ENCODE measurements at regions not wholly inside any gene's neighbourhood (a gene's known extent, or its start where the extent isn't known, plus 50 kb on each side); places are given as distances from the start of the nearest gene placed in this dataset.

DNA sequence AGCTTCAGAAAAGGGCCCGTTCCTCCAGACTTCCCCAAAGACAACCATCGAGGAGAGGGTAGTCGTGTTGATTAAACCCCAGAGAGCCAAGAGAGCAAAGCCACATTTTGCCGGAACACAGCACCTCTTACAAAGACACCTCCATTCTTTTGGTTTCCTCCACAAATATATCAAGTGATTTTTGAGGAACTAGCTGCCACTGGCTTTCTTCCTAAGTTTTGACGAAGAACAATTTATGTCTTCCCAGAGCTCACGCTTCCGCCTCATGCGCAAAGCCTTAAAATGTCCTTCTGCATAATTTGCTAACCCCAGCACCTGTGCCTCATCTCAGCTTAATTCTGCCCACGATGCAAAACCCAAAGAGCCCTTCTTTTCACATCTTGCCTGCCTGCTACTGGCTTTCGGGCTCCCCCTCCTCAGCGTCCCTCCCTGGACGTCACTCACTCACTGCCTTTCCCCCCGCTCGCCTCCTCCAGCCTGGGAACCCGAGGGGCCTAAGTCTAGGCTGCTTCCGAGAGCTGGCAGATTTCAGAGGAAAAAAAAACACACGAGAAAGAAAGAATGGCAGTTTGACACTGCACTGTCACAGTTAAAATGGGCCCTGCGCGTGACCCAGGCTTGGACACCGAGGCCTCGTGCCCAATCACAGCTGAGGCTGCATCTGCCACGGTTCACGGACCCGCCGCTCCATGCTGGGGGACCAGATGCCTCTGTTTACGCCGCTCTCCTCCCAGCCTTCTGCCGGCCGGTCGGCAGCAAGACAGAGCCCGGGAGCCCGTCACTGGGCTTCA lies 77.6 kb upstream of the IFNAR2 start:
- Mint-ChIP-seq H3K27ac (no peak overlapping the region), H3K4me3 (no peak overlapping the region), H3K27me3 (peaks cover 31 to 54% of the 10 kb centered on the region in 2 donors), H3K9me3 (no peaks in the 10 kb centered on the region), H3K4me1 (peaks cover 4 to 12% (median 4%) of the 10 kb centered on the region in 3 donors), H3K36me3 (no peaks in the 10 kb centered on the region)
- WGBS (ENCODE audit: insufficient coverage) = 47% methylated on average over 27 of the region's 32 CpGs
- ATAC-seq (replicated peaks in 1 of 4) (no peak), DNase-seq (no peak)
- CTCF ChIA-PET = no interaction called here
- peaks cover 0 to 5% of the 10 kb centered on the region in 2 experiments for H3K4me1 ChIP-seq (ENCODE audit: control insufficient read depth in 1 of 2, extremely low read depth in 1 of 2, insufficient read depth in 2 of 2, low read length in 2 of 2)
- H3K4me3 ChIP-seq (ENCODE audit: control insufficient read depth in 1 of 2, extremely low read depth in 1 of 2, low read length in 1 of 2) = no peak overlapping the region
- POLR2A ChIA-PET = no interaction called here
- peaks cover 0 to 29% of the 10 kb centered on the region in 2 experiments for H3K27me3 ChIP-seq (replicated peaks in 1 of 2; ENCODE audit: control insufficient read depth in 2 of 2, extremely low read depth in 1 of 2, insufficient read depth in 2 of 2, low read length in 1 of 2)
- no peak overlapping the region for H3K27ac ChIP-seq (ENCODE audit: low read length)
- H3K9me3 ChIP-seq = no peaks in the 10 kb centered on the region
- H3K36me3 ChIP-seq (ENCODE audit: control insufficient read depth in 2 of 2, extremely low read depth in 1 of 2, insufficient read depth in 1 of 2, low read length in 1 of 2) = no peaks in the 10 kb centered on the region

DNA sequence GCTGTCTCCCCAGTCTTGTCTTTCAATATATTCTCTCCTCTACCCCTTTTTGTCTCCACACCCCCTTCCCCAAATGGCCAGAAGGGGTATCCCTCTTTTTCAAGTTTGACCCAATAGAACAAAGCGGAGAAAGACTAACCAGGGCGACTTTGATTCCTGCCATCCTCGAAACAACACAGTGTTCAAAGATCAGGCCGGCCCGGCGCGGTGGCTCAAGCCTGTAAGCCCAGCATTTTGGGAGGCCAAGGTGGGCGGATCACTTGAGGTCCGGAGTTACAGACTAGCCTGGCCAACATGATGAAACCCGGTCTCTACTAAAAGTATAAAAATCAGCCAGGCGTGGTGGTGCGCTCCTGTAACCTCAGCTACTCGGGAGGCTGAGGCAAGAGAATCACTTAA lies 77.0 kb upstream of the IFNAR2 start:
- H3K27me3 ChIP-seq (replicated peaks in 1 of 2; ENCODE audit: control insufficient read depth in 2 of 2, extremely low read depth in 1 of 2, insufficient read depth in 2 of 2, low read length in 1 of 2) = peaks cover 0 to 31% of the 10 kb centered on the region in 2 experiments
- H3K36me3 Mint-ChIP-seq = no peaks in the 10 kb centered on the region
- ChIA-PET CTCF (no interaction called here), POLR2A (no interaction called here)
- ATAC-seq (replicated peaks in 1 of 4) (no peak), DNase-seq (no peak)
- H3K4me3 ChIP-seq (ENCODE audit: control insufficient read depth in 1 of 2, extremely low read depth in 1 of 2, low read length in 1 of 2) = no peak overlapping the region
- H3K9me3 Mint-ChIP-seq = no peaks in the 10 kb centered on the region
- no peak overlapping the region for H3K27ac ChIP-seq (ENCODE audit: low read length)
- H3K4me1 ChIP-seq (ENCODE audit: control insufficient read depth in 1 of 2, extremely low read depth in 1 of 2, insufficient read depth in 2 of 2, low read length in 2 of 2) = peaks cover 0 to 5% of the 10 kb centered on the region in 2 experiments
- 93% methylated on average over 12 of the region's 13 CpGs for WGBS (ENCODE audit: insufficient coverage)
- H3K4me1 Mint-ChIP-seq = peaks cover 4 to 12% (median 4%) of the 10 kb centered on the region in 3 donors
- H3K4me3 Mint-ChIP-seq = no peak overlapping the region
- no peaks in the 10 kb centered on the region for H3K36me3 ChIP-seq (ENCODE audit: control insufficient read depth in 2 of 2, extremely low read depth in 1 of 2, insufficient read depth in 1 of 2, low read length in 1 of 2)
- H3K9me3 ChIP-seq = no peaks in the 10 kb centered on the region
- H3K27me3 Mint-ChIP-seq = peaks cover 32 to 56% of the 10 kb centered on the region in 2 donors
- H3K27ac Mint-ChIP-seq = no peak overlapping the region

DNA sequence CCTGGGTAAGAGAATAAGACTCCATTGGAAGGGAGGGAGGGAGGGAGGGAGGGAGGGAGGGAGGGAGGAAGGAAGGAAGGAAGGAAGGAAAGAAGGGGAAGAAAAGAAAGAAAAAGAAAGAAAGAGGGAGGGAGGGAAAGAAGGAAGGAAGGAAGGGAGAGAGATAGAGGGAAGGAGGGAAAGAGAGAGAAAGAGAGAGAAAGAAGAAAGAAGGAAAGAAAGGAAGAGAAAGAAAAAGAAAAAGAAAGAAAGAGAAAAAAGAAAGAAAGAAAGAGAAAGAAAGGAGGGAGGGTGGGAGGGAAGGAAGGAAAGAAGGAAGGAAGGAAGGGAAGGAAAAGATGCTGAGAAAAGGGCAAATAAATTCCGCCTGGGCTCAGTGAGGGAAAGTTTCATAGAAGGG lies 74.7 kb upstream of the IFNAR2 start:
- H3K36me3 Mint-ChIP-seq = peaks cover 5% of the 10 kb centered on the region
- ATAC-seq (replicated peaks in 1 of 4) = no peak
- H3K27me3 Mint-ChIP-seq = peaks cover 41 to 65% of the 10 kb centered on the region in 2 donors
- H3K9me3 Mint-ChIP-seq = peaks cover 0 to 18% (median 9%) of the 10 kb centered on the region in 3 donors
- H3K4me1 ChIP-seq (ENCODE audit: control insufficient read depth in 1 of 2, extremely low read depth in 1 of 2, insufficient read depth in 2 of 2, low read length in 2 of 2) = peaks cover 0 to 5% of the 10 kb centered on the region in 2 experiments
- H3K27ac ChIP-seq (ENCODE audit: low read length) = no peak overlapping the region
- DNase-seq = no peak
- CTCF ChIA-PET = interaction anchor here in 1 of 2 donors (0.7 kb wide), 1 partner anchor 234 kb away, joined by 5 read pairs; no protein-coding TSS in a partner anchor
- peaks cover 4 to 12% (median 4%) of the 10 kb centered on the region in 3 donors for H3K4me1 Mint-ChIP-seq
- H3K4me3 ChIP-seq (ENCODE audit: control insufficient read depth in 1 of 2, extremely low read depth in 1 of 2, low read length in 1 of 2) = no peak overlapping the region
- no CpG with 5 or more reads among the region's 1 CpG for WGBS (ENCODE audit: insufficient coverage)
- no peak overlapping the region for H3K4me3 Mint-ChIP-seq
- H3K36me3 ChIP-seq (ENCODE audit: control insufficient read depth in 2 of 2, extremely low read depth in 1 of 2, insufficient read depth in 1 of 2, low read length in 1 of 2) = no peaks in the 10 kb centered on the region
- H3K27ac Mint-ChIP-seq = no peak overlapping the region
- H3K9me3 ChIP-seq = no peaks in the 10 kb centered on the region
- H3K27me3 ChIP-seq (replicated peaks in 1 of 2; ENCODE audit: control insufficient read depth in 2 of 2, extremely low read depth in 1 of 2, insufficient read depth in 2 of 2, low read length in 1 of 2) = peaks cover 0 to 31% of the 10 kb centered on the region in 2 experiments
- POLR2A ChIA-PET = interaction anchor here in 1 of 2 donors (0.8 kb wide), 1 partner anchor 385 kb away, joined by 3 read pairs; no protein-coding TSS in a partner anchor

DNA sequence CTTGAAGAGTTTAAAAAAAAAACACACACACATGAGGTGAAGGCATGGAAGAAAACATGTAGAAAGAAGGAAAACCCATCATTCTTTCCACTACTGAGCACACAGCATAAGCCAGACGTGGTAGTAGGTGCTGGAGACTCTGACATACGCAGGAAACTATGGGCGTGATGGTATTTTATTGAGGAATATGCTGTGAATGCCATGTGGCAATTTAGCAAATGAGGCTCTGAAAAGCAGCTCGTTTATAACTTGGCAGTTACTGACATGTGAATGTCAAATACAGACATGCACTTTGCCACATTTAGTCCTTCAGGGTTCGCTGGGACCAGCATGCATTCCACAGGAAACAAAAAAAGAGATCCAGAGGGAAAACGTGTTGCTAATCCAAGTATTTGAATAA lies 74.3 kb upstream of the IFNAR2 start:
- H3K9me3 ChIP-seq = no peaks in the 10 kb centered on the region

DNA sequence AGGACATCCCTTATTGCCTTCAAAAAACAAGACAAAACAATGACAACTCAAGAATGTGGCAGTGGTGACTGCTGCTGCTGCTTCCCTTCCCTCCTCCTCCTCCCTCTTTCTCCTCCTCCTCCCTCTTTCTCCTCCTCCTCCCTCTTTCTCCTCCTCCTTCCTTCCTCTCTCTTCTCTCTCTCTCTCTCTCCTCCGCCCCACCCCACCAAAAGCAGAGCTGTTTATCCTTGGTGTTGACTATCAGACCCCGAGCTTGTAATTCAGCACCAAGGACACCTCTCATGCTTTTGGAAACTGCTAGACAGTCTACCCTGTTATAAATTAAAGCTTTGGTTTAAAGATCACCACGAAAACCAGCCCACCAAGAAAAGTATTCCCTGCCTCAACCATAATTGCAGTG lies 72.4 kb upstream of the IFNAR2 start:
- peaks cover 0 to 6% (median under 1%) of the 10 kb centered on the region in 3 donors for H3K4me1 Mint-ChIP-seq
- DNase-seq (no peak), ATAC-seq (replicated peaks in 1 of 4) (no peak)
- 9% methylated on average over 2 of the region's 3 CpGs for WGBS (ENCODE audit: insufficient coverage)
- Histone ChIP-seq H3K27me3 (replicated peaks in 1 of 2; ENCODE audit: control insufficient read depth in 2 of 2, extremely low read depth in 1 of 2, insufficient read depth in 2 of 2, low read length in 1 of 2) (peaks cover 0 to 23% of the 10 kb centered on the region in 2 experiments), H3K27ac (ENCODE audit: low read length) (no peak overlapping the region), H3K36me3 (ENCODE audit: control insufficient read depth in 2 of 2, extremely low read depth in 1 of 2, insufficient read depth in 1 of 2, low read length in 1 of 2) (no peaks in the 10 kb centered on the region), H3K4me3 (ENCODE audit: control insufficient read depth in 1 of 2, extremely low read depth in 1 of 2, low read length in 1 of 2) (no peak overlapping the region), H3K9me3 (no peaks in the 10 kb centered on the region), H3K4me1 (ENCODE audit: control insufficient read depth in 1 of 2, extremely low read depth in 1 of 2, insufficient read depth in 2 of 2, low read length in 2 of 2) (peaks cover 0 to 1% of the 10 kb centered on the region in 2 experiments)
- H3K9me3 Mint-ChIP-seq = peaks cover 0 to 18% (median 9%) of the 10 kb centered on the region in 3 donors
- peaks cover 5% of the 10 kb centered on the region for H3K36me3 Mint-ChIP-seq
- H3K27ac Mint-ChIP-seq = no peak overlapping the region
- ChIA-PET CTCF (interaction anchor here in 1 of 2 donors (0.7 kb wide), 1 partner anchor 332 kb away, joined by 3 read pairs; no protein-coding TSS in a partner anchor), POLR2A (no interaction called here)
- H3K4me3 Mint-ChIP-seq = no peak overlapping the region
- H3K27me3 Mint-ChIP-seq = peaks cover 34 to 58% of the 10 kb centered on the region in 2 donors

More for the DNA sequence above, 74.3 kb upstream of the IFNAR2 start:
- Histone ChIP-seq H3K27me3 (replicated peaks in 1 of 2; ENCODE audit: control insufficient read depth in 2 of 2, extremely low read depth in 1 of 2, insufficient read depth in 2 of 2, low read length in 1 of 2) (peaks cover 0 to 29% of the 10 kb centered on the region in 2 experiments), H3K4me3 (ENCODE audit: control insufficient read depth in 1 of 2, extremely low read depth in 1 of 2, low read length in 1 of 2) (no peak overlapping the region), H3K36me3 (ENCODE audit: control insufficient read depth in 2 of 2, extremely low read depth in 1 of 2, insufficient read depth in 1 of 2, low read length in 1 of 2) (no peaks in the 10 kb centered on the region), H3K27ac (ENCODE audit: low read length) (no peak overlapping the region), H3K4me1 (ENCODE audit: control insufficient read depth in 1 of 2, extremely low read depth in 1 of 2, insufficient read depth in 2 of 2, low read length in 2 of 2) (peaks cover 0 to 5% of the 10 kb centered on the region in 2 experiments)
- ChIA-PET POLR2A (interaction anchor here in 1 of 2 donors (0.8 kb wide), 1 partner anchor 386 kb away, joined by 3 read pairs; no protein-coding TSS in a partner anchor), CTCF (no interaction called here)
- WGBS (ENCODE audit: insufficient coverage) = 49% methylated on average over 2 of the region's 6 CpGs
- Mint-ChIP-seq H3K4me3 (no peak overlapping the region), H3K27ac (no peak overlapping the region), H3K36me3 (peaks cover 5% of the 10 kb centered on the region), H3K9me3 (peaks cover 0 to 18% (median 9%) of the 10 kb centered on the region in 3 donors), H3K27me3 (peaks cover 41 to 66% of the 10 kb centered on the region in 2 donors), H3K4me1 (peaks cover 4 to 12% (median 4%) of the 10 kb centered on the region in 3 donors)
- DNase-seq (no peak), ATAC-seq (replicated peaks in 1 of 4) (no peak)

DNA sequence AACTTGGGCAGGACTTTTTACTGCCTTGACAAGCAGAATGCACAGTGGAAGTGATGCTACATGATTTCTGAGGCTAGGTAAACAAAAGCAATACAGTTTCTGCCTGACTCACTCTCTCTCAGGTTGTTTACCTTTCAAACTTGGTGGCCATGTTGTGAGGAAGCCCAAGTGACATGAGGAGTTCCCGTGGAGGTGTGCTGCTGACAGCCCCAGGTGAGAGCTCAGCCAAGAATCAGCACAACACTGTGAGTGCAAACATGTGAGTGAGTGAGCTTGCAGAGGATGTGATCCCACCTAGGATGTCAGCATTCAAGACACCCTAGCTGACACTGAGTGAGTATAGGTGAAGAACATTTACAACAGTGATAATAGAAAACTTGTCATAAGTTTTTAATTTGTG lies 71.1 kb upstream of the IFNAR2 start:
- H3K27ac ChIP-seq (ENCODE audit: low read length) = no peak overlapping the region
- Mint-ChIP-seq H3K4me1 (no peaks in the 10 kb centered on the region), H3K27me3 (peaks cover 25 to 45% of the 10 kb centered on the region in 2 donors), H3K27ac (no peak overlapping the region), H3K36me3 (peaks cover 5% of the 10 kb centered on the region), H3K4me3 (no peak overlapping the region), H3K9me3 (peaks cover 0 to 18% (median 9%) of the 10 kb centered on the region in 3 donors)
- DNase-seq (no peak), ATAC-seq (replicated peaks in 1 of 4) (no peak)
- CTCF ChIA-PET = no interaction called here
- H3K36me3 ChIP-seq (ENCODE audit: control insufficient read depth in 2 of 2, extremely low read depth in 1 of 2, insufficient read depth in 1 of 2, low read length in 1 of 2) = no peaks in the 10 kb centered on the region
- H3K27me3 ChIP-seq (replicated peaks in 1 of 2; ENCODE audit: control insufficient read depth in 2 of 2, extremely low read depth in 1 of 2, insufficient read depth in 2 of 2, low read length in 1 of 2) = peaks cover 0 to 13% of the 10 kb centered on the region in 2 experiments
- peak overlapping the region in 1 of 2 donors; percentile 8 for H3K4me3 ChIP-seq (ENCODE audit: control insufficient read depth in 1 of 2, extremely low read depth in 1 of 2, low read length in 1 of 2)
- WGBS (ENCODE audit: insufficient coverage) = 88% methylated on average over 1 of the region's 1 CpG
- POLR2A ChIA-PET = no interaction called here
- no peaks in the 10 kb centered on the region for H3K9me3 ChIP-seq
- H3K4me1 ChIP-seq (ENCODE audit: control insufficient read depth in 1 of 2, extremely low read depth in 1 of 2, insufficient read depth in 2 of 2, low read length in 2 of 2) = no peaks in the 10 kb centered on the region
